ENCODE measurements at regions not wholly inside any gene's neighbourhood (a gene's known extent, or its start where the extent isn't known, plus 50 kb on each side); places are given as distances from the start of the nearest gene placed in this dataset.
A peak's percentile ranks its signal among the peaks of the same experiment; 100 is the strongest.

DNA sequence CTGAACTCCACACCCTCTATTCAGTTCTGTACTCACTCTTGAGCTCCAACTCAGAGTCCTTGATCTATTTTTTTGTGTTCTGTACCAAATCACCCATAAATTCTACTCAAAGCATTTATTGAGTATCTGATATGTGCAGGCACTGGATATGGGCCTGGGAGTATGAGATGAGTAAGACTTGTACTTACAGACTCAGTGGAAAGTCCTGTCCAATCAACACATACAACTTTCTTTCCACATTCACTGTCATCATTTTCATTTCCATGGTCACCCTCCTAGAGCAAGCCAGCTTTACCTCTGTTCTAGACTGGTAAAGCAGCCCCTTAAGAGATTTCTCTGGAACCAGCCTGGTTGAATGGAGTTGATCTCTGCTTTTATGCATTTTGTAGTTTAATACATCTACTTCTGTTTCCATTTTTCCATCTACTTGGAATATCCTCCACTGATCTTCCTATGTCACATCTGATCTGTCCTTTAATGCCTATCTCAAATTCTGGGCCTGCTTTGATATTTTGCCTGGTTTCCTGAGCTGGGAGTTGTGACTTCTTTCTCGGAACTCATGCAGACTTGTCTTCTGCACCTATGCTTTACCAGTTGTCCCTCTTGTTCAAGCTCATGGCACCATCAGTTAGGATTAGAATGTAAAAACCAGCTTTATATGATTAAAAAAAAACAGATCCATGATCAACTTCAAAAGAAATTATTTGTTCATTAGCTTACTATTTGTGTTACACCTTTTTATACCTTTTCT lies 96.9 kb upstream of the GLS start:
- no peak for FAIRE-seq

DNA sequence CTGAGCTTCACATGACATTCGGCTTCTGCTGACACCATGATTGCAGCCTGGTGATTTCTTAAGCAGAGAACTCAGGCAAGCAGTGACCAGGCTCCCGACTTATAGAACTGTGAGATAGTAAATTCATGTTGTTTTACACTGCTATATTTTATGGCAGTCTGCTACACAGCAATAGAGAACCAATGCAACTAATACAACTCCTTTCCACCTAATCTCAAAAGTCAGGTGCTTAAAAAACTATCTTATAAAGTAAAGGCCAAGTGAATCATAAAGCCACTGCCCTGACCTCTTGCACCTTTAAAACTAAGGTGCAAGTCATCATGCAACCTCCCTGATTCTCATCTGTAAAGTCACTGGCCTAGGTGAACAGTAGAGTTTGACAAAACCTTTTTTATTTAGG lies 95.3 kb upstream of the GLS start:
- no peak for FAIRE-seq
- DNase-seq (ENCODE audit: insufficient read length, low spot score) = no peak

More for the DNA sequence above, 96.9 kb upstream of the GLS start:
- DNase-seq (ENCODE audit: insufficient read length, low spot score) = no peak

- no peak for FAIRE-seq
Observed at GRCh38 chr2:190786404-190787166, 94.0 kb upstream of the GLS start.

GRCh38 chr2:190787743-190788235 lies 92.8 kb upstream of the GLS start:
- FAIRE-seq = no peak
- no peak for DNase-seq (ENCODE audit: insufficient read length, low spot score)

More at GRCh38 chr2:190786404-190787166, 94.0 kb upstream of the GLS start:
- DNase-seq (ENCODE audit: insufficient read length, low spot score) = no peak

GRCh38 chr2:190789074-190790004 lies 91.3 kb upstream of the GLS start:
- FAIRE-seq (no peak), DNase-seq (ENCODE audit: insufficient read length, low spot score) (no peak)

DNA sequence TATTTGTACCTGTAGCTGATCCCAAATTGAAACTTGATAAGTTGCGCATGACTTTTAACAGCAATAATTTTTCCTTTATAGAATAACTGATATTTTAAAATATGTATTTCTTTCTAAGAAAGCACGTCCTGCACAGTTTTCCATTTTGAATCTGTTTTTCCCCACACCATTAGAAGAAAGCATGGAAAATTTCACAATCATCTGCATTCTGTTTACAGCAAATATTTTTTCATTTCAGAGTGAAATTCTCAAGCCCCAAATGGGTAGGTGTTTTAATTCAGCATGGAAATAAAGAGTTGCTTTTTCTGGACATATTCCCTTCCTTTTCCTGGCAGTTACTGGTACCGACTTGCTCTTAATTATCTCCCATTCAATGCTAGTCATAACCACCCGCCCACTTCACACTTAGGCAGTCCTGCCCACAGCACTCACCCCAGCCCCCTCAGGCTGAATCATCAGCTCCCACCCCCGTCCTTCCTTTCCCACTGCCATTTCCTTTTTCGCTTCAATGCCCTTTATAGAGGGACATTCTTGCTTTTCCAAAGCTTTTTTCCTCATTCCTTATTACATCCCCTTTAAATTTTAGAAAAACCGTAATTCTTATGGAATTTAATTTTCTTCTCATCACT lies 89.2 kb upstream of the GLS start:
- no peak for FAIRE-seq

GRCh38 chr2:190791976-190792575 lies 88.5 kb upstream of the GLS start:
- DNase-seq (ENCODE audit: insufficient read length, low spot score) = no peak
- no peak for FAIRE-seq

More for the DNA sequence above, 89.2 kb upstream of the GLS start:
- no peak for DNase-seq (ENCODE audit: insufficient read length, low spot score)

DNA sequence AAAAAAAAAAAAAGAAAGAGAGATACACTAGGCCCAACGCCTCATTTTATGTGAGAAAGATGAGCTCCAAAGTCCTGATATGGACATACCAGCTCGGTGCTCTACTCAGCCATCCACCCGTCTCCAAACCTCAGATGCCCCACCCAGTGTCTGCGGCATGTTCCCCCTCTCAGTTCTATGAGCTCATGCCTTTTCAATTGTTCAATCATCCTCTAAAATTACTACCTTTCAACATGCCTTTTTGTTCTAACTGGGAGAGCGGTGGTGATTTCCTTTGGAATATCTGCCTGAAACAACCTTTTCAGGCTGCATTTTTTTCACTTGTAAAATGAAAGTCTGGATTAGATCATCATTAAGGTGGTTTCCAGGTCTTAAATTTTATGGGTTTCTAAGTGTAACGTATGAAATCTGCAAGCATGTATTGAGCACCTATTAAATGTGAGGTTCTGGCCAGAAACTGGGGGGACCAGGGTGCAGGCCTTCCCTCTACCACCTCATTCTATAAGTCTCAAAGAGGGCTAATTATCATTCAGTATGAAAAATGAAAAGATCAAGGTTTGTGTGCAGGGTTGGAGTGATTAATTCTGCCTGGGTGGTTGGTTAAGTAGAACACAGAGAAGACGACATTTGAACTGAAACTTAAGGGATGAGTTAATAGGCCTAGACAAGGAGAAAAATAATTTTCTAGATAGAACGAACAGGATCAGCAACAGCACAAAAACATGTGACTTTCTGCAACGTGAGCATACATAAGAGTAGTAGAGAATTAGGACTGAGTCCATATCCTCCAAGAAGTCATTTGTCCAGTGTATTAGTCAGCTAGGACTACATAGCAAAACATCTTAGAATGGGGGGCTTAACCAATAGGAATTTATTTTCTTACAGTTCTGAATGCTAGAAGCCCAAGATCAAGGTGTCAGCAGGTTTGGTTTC lies 87.4 kb upstream of the GLS start:
- no peak for DNase-seq (ENCODE audit: insufficient read length, low spot score)
- no peak for FAIRE-seq

DNA sequence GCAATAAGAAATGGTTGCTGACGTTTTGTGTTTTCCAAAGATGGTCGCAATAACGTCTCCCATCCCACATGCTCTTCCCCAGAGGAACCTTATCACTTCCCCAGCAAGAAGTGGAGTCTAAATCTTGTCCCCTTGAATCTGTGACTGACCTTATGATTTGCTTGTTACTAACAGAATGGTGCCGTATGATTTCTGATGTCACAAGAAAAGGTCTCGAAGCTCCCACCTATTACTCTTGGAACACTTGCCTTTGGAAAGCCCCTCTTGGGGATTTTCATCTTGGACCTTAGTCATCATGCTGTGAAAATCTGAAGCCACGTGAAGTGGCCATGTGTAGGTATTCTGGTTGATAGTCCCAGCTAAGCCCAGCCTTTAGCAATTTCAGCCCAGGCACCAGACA lies 86.2 kb upstream of the GLS start:
- DNase-seq (ENCODE audit: insufficient read length, low spot score) (no peak), FAIRE-seq (no peak)

DNA sequence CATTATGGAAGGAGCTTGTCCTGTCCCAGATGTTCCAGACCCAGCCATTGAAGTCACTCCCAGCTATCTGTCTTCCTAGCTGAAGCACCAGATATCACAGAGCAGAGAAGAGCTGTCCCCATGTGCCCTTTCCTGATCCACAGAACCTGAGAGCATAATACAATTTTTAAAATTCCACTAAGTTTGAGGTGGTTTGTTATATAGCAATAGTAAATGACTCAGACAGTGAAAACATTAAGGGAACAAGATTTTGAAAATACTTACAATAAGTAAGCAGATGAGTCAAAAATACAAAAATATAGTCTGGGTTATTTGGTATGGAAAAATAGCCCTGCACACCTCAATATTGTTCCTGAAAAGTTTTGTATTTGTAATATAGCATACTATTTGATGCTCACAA lies 85.8 kb upstream of the GLS start:
- peak; percentile 18 for FAIRE-seq
- no peak for DNase-seq (ENCODE audit: insufficient read length, low spot score)

- no peak for FAIRE-seq
- DNase-seq (ENCODE audit: insufficient read length, low spot score) = no peak
Observed at GRCh38 chr2:190795686-190796085, 84.9 kb upstream of the GLS start.

- FAIRE-seq (no peak), DNase-seq (ENCODE audit: insufficient read length, low spot score) (no peak)
Observed at GRCh38 chr2:190799999-190800398, 80.6 kb upstream of the GLS start.

GRCh38 chr2:190800528-190800927 lies 80.1 kb upstream of the GLS start:
- DNase-seq (ENCODE audit: insufficient read length, low spot score) = no peak
- no peak for FAIRE-seq

DNA sequence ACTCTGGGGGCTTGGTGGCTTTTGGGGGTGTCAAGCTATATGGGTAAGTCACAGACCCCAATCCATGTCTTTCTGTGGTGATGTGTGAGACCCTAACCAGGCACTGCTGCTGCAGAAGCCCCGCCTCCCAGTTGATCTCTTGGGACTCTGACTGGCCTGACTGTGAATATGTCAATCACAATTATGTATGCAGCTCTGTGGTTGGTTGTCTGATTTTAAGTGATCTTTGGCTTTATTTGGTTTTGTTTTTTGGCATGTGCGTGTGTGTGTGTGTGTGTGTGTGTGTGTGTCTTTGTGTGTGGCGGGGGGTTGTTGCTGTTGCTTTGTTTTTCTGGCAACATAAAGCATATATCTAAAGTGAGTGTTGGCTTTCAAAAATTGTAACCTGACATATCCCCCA lies 78.5 kb upstream of the GLS start:
- DNase-seq (ENCODE audit: insufficient read length, low spot score) (no peak), FAIRE-seq (no peak)

- DNase-seq (ENCODE audit: insufficient read length, low spot score) (no peak), FAIRE-seq (no peak)
Observed at GRCh38 chr2:190802626-190803209, 77.9 kb upstream of the GLS start.

DNA sequence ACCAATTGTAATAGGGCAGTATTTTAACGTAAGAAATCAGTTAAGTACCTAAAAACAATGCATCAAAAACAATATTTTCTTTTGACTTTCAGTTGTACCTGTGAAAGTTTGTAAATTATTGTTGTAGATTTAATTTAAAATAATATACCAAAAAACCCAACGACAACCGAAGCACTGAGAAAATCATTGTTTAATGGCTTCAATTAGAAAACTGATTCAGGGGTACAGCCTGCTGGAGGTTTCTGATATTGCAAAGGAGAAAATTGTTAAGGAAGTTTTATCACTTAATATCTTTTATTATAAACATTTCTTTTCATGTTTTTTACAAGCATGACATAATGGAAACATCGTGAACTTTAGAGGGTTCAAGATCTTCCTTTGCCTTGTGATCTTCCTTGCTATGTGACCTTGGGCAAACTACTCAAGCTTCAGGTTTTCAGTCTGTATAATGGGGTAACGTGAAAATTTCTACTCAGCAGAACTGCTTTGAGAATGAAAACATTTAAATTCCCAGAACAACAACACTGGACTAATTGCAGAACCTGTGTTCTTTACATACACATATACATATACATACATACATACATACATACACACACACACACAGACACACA lies 76.3 kb upstream of the GLS start:
- DNase-seq (ENCODE audit: insufficient read length, low spot score) = no peak
- FAIRE-seq = peak; percentile 31

DNA sequence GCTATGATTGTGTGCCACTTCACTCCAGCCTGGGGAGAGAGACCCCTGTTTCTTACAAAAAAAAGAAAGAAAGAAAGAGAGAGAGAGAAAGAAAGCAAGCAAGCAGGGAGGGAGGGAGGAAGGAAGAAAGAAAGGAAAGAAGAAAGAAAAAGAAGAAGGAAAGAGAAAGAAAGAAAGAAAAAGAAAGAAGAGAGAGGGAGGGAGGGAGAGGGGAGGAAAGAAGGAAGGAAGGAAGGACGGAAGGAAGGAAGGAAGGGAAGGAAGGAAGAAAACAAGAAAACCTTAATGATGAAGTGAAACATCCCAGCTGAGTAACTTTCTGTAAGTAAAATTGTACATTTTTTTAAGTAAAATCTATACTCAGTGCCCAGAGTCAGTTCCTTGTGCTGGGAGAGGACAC lies 75.5 kb upstream of the GLS start:
- FAIRE-seq = no peak
- DNase-seq (ENCODE audit: insufficient read length, low spot score) = no peak

- DNase-seq (ENCODE audit: insufficient read length, low spot score) (no peak), FAIRE-seq (no peak)
Observed at GRCh38 chr2:190805843-190806242, 74.8 kb upstream of the GLS start.

All from GM19239 (cell line).